B cell (primary cell): ENCODE measurements at regions not wholly inside any gene's neighbourhood (a gene's known extent, or its start where the extent isn't known, plus 50 kb on each side); places are given as distances from the start of the nearest gene placed in this dataset.

Source experiments
- ATAC-seq: fragments of 200-7000 bp; cut with Tn5 transposase; one replicate; pipeline ENCODE4 v1.10.0; 2021; ENCODE audit warnings: low read depth, mild to moderate bottlenecking, moderate number of reproducible peaks, moderate library complexity
- CTCF ChIA-PET: fragments of 350-600 bp; sonication (Branson Sonifier 250); formaldehyde crosslinking; loops from one replicate; lab custom pipeline; 2021; ENCODE audit warnings: antibody characterized with exemption, inconsistent platforms; lab: Charles Lee
- POLR2A ChIA-PET: fragments of 350-600 bp; sonication (Branson Sonifier 250); formaldehyde crosslinking; loops from one replicate; lab custom pipeline; 2021; ENCODE audit warnings: antibody characterized with exemption; lab: Charles Lee
- DNase-seq: peaks from one replicate; pipeline ENCODE4 v3.0.0; 2013
- H2AFZ ChIP-seq: 2 replicates; pipeline ENCODE4 v1.6.1; 2012; ENCODE audit warnings: mild to moderate bottlenecking, low read depth, low read length; ENCODE audit not compliant: insufficient read depth, poor library complexity, severe bottlenecking
- H3K27ac ChIP-seq, 2 donors: 1 replicate in 1 of 2; 2 replicates in 1 of 2; pipeline ENCODE4 v1.5.1; 2012 to 2013; ENCODE audit warnings: low read length in 2 of 2, mild to moderate bottlenecking in 2 of 2, moderate library complexity in 1 of 2
- H3K27me3 ChIP-seq, 4 experiments: fragments of 200-600 bp in 1 of 4; sonication (generic) in 1 of 4; replicated peaks in 1 of 4; 1 replicate in 2 of 4; 2 replicates in 2 of 4; pipeline versions ENCODE4 v1.6.1 to v1.7.0; 2013 to 2016; ENCODE audit warnings: low read length in 3 of 4, mild to moderate bottlenecking in 2 of 4, mixed read lengths in 1 of 4, moderate library complexity in 1 of 4; ENCODE audit not compliant: insufficient read depth in 4 of 4, control insufficient read depth in 3 of 4; ENCODE audit errors: control extremely low read depth in 1 of 4
- H3K36me3 ChIP-seq, 2 experiments: replicated peaks in 1 of 2; 1 replicate in 1 of 2; 2 replicates in 1 of 2; pipeline versions ENCODE4 v1.6.1 to v1.7.1; 2013; ENCODE audit warnings: low read length in 1 of 2; ENCODE audit not compliant: insufficient read depth in 2 of 2, control insufficient read depth in 1 of 2; ENCODE audit errors: control extremely low read depth in 1 of 2, extremely low read depth in 1 of 2
- H3K4me1 ChIP-seq, 2 donors: fragments of 200-600 bp in 1 of 2; sonication (generic) in 1 of 2; 1 replicate in 1 of 2; 2 replicates in 1 of 2; pipeline versions ENCODE4 v1.5.1 to v1.6.1; 2013 to 2017; ENCODE audit warnings: low read length in 2 of 2; ENCODE audit not compliant: control insufficient read depth in 2 of 2, insufficient read depth in 2 of 2
- H3K4me2 ChIP-seq: replicated peaks from 2 replicates; pipeline ENCODE3; 2012; ENCODE audit warnings: mild to moderate bottlenecking, low read depth, low read length; ENCODE audit not compliant: poor library complexity, severe bottlenecking
- H3K4me3 ChIP-seq, 5 experiments: fragments of 200-600 bp in 1 of 5; sonication (generic) in 1 of 5; 1 replicate in 3 of 5; 2 replicates in 2 of 5; pipeline versions ENCODE4 v1.5.1 to v1.7.0; 2011 to 2016; ENCODE audit warnings: low read length in 4 of 5, mild to moderate bottlenecking in 4 of 5, low read depth in 2 of 5, control low read depth in 1 of 5, moderate library complexity in 1 of 5; ENCODE audit not compliant: insufficient read depth in 1 of 5; ENCODE audit errors: control extremely low read depth in 1 of 5, extremely low read depth in 1 of 5
- H3K79me2 ChIP-seq: fragments of 200-600 bp; sonication (generic); one replicate; pipeline ENCODE4 v1.6.0; 2016; ENCODE audit warnings: low read length; ENCODE audit not compliant: control insufficient read depth, insufficient read depth
- H3K9ac ChIP-seq: fragments of 200-600 bp; sonication (generic); 2 replicates; pipeline ENCODE4 v1.6.1; 2017; ENCODE audit warnings: mild to moderate bottlenecking, low read length, moderate library complexity
- H3K9me3 ChIP-seq, 3 donors: one replicate each; pipeline versions ENCODE4 v1.6.1 to v1.7.1; 2013; ENCODE audit warnings: low read length in 2 of 3; ENCODE audit not compliant: control insufficient read depth in 2 of 3, insufficient read depth in 1 of 3; ENCODE audit errors: control extremely low read depth in 1 of 3
- H4K20me1 ChIP-seq: 2 replicates; pipeline ENCODE4 v1.6.0; 2012; ENCODE audit warnings: mild to moderate bottlenecking, low read length; ENCODE audit not compliant: insufficient read depth, control insufficient read depth, poor library complexity, severe bottlenecking
- H3K27ac Mint-ChIP-seq: one replicate; pipeline ENCODE4 v1.8.0; 2021; ENCODE audit warnings: mixed read lengths
- H3K27me3 Mint-ChIP-seq: one replicate; pipeline ENCODE4 v1.8.0; 2021; ENCODE audit warnings: mixed read lengths
- H3K4me1 Mint-ChIP-seq: one replicate; pipeline ENCODE4 v1.8.0; 2021; ENCODE audit warnings: mixed read lengths
- H3K4me3 Mint-ChIP-seq: one replicate; pipeline ENCODE4 v1.8.0; 2021; ENCODE audit warnings: mixed read lengths
- H3K9me3 Mint-ChIP-seq: one replicate; pipeline ENCODE4 v1.8.0; 2022; ENCODE audit warnings: mixed read lengths; ENCODE audit not compliant: insufficient read depth
- EZH2 ChIP-seq: IDR thresholded peaks from 2 replicates; pipeline ENCODE4 v1.6.1; 2012; ENCODE audit warnings: borderline replicate concordance, low read depth, mild to moderate bottlenecking, moderate library complexity, low read length; ENCODE audit not compliant: insufficient read depth, poor library complexity, severe bottlenecking
- WGBS: methylation state at CpG from one replicate; pipeline ENCODE4 v1.1.5; 2013; ENCODE audit warnings: missing lambda C conversion rate; ENCODE audit not compliant: insufficient coverage; 5-methylcytosine and 5-hydroxymethylcytosine counted together
- intact Hi-C: fragments of 100-400 bp; cut with micrococcal nuclease; formaldehyde crosslinking; loops from one replicate; pipeline ENCODE4 v1.10.0; 2022
- TF ChIP-seq, protein P1 (sequence below): fragments of 200-600 bp; IDR thresholded peaks from one replicate; pipeline ENCODE4 v1.8.0; 2022; ENCODE audit warnings: antibody characterized with exemption, mild to moderate bottlenecking

DNA sequence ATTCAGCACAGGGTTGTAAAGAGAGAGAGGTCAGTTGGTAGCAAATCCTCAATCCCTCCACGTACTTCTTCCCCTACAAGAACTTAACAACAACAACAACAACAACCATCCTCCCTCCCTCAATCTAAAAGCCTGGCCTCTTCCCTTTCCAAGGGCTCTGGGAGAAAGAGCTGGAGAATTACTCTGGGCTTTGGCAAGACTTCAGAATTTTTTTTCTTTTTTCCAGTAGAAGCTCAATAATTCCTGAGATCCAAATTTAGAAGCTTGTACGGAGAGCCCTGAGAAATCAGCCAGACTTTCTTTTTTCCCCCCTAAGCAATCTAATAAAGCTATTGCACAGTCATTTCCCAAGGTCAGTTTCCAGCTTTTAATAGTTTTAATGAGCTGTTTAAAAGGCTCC lies 95.8 kb upstream of the CACNA2D3 start:
- H3K4me1 Mint-ChIP-seq, result no peaks in the 10 kb centered on the region
- no peak overlapping the region for H3K4me2 ChIP-seq
- no peak overlapping the region for H3K4me3 ChIP-seq
- TF ChIP-seq, protein P1, sequence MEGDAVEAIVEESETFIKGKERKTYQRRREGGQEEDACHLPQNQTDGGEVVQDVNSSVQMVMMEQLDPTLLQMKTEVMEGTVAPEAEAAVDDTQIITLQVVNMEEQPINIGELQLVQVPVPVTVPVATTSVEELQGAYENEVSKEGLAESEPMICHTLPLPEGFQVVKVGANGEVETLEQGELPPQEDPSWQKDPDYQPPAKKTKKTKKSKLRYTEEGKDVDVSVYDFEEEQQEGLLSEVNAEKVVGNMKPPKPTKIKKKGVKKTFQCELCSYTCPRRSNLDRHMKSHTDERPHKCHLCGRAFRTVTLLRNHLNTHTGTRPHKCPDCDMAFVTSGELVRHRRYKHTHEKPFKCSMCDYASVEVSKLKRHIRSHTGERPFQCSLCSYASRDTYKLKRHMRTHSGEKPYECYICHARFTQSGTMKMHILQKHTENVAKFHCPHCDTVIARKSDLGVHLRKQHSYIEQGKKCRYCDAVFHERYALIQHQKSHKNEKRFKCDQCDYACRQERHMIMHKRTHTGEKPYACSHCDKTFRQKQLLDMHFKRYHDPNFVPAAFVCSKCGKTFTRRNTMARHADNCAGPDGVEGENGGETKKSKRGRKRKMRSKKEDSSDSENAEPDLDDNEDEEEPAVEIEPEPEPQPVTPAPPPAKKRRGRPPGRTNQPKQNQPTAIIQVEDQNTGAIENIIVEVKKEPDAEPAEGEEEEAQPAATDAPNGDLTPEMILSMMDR, result no peak
- TF ChIP-seq EZH2, result no peak
- H3K27ac Mint-ChIP-seq, result no peak overlapping the region
- H2AFZ ChIP-seq, result no peak overlapping the region
- ChIA-PET CTCF (no interaction called here), POLR2A (no interaction called here)
- no peaks in the 10 kb centered on the region for H4K20me1 ChIP-seq
- H3K27me3 Mint-ChIP-seq, result peaks cover 7% of the 10 kb centered on the region
- H3K9me3 Mint-ChIP-seq, result no peaks in the 10 kb centered on the region
- H3K9ac ChIP-seq, result no peak overlapping the region
- H3K79me2 ChIP-seq, result no peaks in the 10 kb centered on the region
- DNase-seq, result no peak
- whole genome bisulfite sequencing, result 67% methylated on average over 1 of the region's 2 CpGs
- no peaks in the 10 kb centered on the region for H3K27me3 ChIP-seq
- H3K4me3 Mint-ChIP-seq, result no peak overlapping the region
- H3K4me1 ChIP-seq, result no peaks in the 10 kb centered on the region
- H3K27ac ChIP-seq, result no peak overlapping the region
- intact Hi-C loops, result no loop called here
- H3K9me3 ChIP-seq, result no peaks in the 10 kb centered on the region
- no peak for ATAC-seq
- no peaks in the 10 kb centered on the region for H3K36me3 ChIP-seq

DNA sequence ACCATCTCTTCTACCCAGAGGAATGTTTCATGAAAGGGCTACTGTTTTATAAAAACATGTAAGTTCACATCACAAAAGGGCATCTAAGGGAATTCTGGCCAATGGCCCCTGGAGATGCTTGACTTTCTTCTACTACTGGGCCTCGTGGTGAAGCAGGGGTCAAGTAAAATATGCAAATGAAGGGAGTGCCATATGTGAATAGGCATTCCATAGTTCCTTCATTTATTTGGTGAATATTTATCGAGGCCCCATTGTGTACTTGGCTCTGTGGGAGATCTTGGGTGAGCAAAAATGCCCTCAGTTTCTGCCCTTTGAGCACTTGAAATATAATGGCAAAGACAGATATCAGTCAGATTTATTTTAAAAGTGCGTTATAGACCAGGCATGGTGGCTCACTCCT lies 101.3 kb upstream of the CACNA2D3 start:
- Histone ChIP-seq H3K36me3 (no peaks in the 10 kb centered on the region), H3K27me3 (no peaks in the 10 kb centered on the region), H3K4me1 (no peaks in the 10 kb centered on the region), H4K20me1 (no peaks in the 10 kb centered on the region), H2AFZ (no peak overlapping the region), H3K9ac (no peak overlapping the region), H3K27ac (no peak overlapping the region), H3K4me3 (no peak overlapping the region), H3K9me3 (peaks cover 0 to 6% (median 0%) of the 10 kb centered on the region in 3 donors), H3K79me2 (no peaks in the 10 kb centered on the region), H3K4me2 (no peak overlapping the region)
- intact Hi-C loops, result no loop called here
- ChIA-PET POLR2A (no interaction called here), CTCF (no interaction called here)
- Mint-ChIP-seq H3K4me3 (no peak overlapping the region), H3K9me3 (peaks cover 6% of the 10 kb centered on the region), H3K4me1 (no peaks in the 10 kb centered on the region), H3K27me3 (peaks cover 7% of the 10 kb centered on the region), H3K27ac (no peak overlapping the region)
- TF ChIP-seq EZH2, result no peak
- TF ChIP-seq, protein P1, result no peak
- DNase-seq (no peak), ATAC-seq (no peak)
- 80% methylated on average over 2 of the region's 3 CpGs for WGBS
